ENCODE measurements at regions not wholly inside any gene's neighbourhood (a gene's known extent, or its start where the extent isn't known, plus 50 kb on each side); places are given as distances from the start of the nearest gene placed in this dataset.

DNA sequence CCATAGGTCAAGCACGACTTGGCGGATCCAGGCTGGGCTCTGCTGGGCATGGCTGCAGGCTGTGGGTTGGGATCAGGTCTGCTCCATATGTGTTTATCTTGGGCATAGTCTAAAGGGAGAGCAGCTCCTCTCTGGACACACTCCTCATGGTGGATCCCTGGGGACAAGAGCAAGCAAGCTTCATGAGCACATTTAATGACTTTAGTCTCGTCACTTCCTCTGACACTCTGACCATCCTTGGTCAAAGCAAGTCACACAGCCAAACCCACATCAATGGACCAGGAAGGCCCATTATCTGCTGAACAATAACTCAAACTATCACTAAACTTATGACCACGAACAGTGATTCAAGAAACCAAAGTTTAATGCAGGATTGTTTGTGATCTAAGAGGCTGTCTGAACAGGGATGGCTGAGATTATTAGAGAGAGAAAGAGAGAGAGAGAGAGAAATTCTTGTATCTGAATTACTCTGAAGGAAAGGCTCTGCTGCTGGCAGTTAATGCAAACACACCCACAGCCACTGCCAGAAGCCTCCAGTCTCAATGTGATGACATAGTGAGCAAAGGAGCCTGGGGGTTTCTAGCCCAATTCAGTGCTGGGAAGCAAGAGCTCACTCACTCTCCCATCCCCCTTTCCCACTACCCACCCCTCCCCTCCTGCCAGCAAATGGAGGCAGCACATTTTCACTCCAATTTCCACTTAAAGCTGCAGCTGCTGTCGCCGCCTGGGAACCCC is 490.2 kb upstream of the SULF2 start:
- DNase-seq (ENCODE audit: low spot score) = no peak

DNA sequence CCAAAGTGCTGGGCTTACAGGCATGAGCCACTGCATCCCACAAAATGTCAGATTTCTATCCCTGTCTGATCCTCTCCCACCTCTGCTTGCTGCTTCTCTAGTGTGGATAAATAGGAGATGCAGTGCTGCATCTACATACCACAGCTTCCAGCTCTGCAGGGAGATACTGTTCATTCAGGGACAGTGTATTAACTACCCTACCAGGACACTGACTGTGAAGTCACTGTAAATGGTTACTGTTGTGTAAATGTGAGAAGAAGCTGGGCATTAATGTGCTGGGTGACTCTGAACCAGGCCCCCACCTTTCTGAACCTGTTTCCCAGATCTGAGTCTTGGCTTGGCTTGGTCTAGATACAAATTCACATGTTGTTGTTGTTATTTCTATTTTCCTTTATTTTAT is 488.6 kb upstream of the SULF2 start:
- no peak for DNase-seq (ENCODE audit: low spot score)

DNA sequence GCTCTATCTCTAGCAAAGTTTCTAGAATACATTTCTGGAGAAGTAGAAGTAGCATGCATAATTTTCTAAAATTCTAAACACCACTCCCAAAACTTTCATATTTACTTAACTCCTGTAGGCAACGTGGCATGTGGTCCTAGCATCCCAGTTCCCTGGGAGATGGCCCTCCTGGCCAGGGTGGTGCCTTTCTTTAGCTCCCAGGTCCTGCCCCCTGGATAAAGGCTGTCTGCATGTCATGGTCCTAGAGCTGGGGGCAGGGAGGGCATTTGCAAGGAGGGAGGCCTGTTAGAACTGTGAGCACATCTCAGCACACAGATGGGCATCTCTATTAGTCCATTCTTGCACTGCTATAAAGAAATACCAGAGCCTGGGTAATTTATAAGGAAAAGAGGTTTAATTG is 485.6 kb upstream of the SULF2 start:
- DNase-seq (ENCODE audit: low spot score) = no peak

DNA sequence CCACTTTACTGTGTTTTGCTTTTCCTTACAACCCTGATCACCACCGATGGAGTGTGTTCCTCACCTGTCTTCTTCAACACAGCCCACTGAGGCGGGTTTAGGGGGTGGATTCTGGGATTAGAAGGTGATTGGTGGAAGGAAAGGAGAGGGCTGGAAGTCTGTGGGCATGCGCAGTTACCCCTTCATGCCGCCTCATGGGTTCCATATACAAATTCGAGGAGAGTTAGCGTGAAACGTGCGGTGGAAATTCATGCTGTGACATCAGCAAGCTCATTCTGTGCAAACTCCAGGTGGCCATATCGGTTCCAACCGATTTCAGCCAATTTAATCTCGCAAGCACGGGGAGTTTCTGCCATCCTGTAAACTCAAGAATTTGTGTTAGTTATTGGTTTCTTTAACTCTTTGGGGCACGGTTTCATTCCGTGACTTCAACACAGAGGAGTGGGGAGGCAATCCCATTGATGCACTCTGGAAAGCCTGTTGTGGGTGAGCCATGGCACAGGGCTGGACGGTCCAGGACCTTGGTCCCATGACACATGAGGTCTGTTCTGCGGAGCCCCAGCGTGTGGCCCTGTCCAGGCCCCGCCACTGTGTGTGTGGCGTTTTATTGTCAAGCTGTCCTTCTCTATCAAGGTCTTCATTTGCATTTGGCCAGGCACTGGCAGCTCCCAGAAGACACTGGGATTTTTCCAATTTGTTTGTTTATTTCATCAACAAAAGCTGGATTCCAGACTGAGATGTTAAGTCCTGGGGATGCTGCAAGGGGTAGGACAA is 482.8 kb upstream of the SULF2 start:
- DNase-seq (ENCODE audit: low spot score) = no peak

DNA sequence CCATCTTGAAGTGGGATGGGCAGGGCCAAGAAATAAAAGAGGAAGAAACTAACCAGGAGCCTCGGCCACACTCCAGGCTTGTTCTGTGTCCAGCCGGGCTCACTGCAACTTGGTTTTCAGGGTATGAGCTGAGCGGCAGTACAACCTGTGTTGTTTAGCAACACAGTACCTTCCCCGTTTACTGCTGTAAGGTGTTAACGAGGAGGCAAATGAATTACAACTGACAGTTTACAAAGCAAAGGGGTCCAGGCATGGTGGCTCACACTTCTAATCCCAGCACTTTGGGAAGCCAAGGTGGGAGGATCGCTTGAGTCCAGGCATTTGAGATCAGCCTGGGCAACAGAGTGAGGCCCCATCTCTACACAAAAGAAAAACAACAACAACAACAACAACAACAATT is 481.3 kb upstream of the SULF2 start:
- DNase-seq (ENCODE audit: low spot score) = no peak

DNA sequence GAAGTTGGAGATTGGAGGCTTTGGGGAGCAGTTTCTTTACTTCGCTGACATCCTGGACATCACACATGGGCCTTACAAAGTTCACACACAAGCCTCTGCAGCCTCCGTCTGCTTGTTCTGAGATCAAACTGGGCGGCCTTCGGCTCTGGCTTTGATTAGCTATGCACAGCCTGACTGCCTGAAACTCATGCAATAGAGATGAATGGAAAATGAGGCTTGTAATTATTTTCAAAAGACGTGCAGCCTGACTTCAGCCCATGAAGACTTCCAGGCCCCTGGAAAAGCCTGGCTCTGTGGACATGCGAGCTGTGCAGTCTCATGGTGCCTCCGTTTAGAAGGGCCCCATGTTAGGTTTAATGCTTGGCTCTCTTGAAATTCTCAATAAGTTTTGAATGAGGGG is 480.5 kb upstream of the SULF2 start:
- no peak for DNase-seq (ENCODE audit: low spot score)

DNA sequence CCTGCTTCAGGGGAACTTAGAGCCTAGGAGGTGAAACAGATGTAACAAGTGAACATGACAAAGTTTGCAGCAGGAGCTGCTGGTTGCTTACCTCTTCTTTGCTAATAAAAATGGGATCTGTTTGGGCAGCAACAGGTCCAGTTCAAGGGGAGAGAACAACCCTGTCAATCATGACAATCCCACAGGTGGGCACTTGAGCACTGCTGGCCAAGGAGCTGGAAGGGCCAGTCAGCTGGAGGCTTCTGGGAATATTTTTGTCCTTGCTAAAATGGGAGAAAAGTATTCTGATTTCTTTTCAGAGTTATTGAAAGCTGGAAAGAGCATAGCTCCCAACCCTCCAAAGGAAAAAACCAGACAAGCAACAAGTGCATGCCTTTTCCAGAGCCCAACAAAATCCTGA is 477.7 kb upstream of the SULF2 start:
- no peak for DNase-seq (ENCODE audit: low spot score)

DNA sequence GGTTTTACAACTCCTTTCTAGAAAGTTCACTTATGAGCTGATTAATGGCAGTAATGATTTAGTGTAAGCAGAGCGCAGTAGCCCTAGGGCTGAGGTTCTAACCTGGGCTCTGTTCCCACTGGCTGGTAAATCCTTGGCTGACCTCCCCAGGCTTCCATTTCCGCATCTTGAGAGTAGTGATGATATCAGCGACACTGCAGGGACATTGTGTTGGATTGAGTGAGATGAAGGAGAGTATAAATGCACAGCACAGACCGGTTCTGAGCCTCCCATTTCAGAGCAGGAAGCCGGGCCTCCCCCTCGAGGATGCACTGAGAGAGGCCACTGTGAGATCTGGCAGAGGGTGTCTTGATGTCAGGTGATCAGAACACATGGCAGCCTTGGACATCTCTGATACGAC is 477.2 kb upstream of the SULF2 start:
- no peak for DNase-seq (ENCODE audit: low spot score)

DNA sequence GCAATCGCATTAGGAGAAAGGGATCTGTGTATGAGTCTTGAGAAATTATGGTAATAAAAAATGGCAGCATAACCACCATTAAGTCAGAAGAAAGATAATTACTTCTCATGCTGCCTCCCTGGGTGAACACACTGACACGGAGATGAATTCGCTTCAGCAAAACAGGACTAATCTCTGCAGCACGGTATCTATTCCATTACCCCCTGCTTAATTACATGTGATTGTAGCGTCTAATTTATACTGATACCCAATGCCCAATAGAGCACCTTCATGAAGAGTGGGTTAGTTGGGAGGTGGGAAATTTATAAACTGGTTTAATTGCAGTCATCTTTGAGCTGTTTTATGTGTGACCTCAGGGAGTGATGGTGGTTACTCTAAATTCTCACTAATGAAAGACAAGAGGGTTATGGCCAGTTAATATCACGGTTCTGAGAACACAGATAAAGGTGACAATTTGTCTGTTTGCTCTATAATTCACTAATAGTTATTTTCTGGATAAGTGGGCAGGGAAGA is 476.2 kb upstream of the SULF2 start:
- no peak for DNase-seq (ENCODE audit: low spot score)

DNA sequence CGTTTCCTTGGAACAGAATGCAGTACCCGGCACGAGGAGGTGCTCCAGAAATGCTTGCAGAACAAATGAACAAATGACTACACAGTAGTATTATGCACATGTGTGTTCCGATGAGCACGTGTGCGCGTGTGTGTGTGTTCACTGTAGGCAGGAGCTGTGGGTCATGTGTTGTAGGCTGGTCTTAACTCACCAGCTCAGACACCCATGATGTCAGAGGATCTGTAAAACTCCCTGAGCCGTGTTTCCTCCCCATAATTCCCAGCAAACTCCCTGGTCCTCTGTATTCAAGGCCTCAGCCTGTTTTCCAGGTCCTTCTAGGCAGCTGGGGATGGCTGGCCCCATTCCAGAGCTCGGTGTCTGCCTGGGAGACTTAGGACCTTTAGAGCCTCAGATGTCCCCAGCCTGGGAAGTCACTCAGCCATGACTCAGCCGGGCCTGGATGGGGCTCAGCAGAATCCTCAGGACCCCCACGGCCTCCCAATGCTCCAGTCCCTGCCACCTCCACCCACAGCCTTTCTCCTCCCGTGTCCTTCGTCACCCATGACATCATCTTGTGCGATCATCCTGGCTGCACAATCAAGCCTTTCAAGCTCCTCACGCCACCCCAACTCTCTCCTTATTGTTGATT is 475.0 kb upstream of the SULF2 start:
- no peak for DNase-seq (ENCODE audit: low spot score)

DNA sequence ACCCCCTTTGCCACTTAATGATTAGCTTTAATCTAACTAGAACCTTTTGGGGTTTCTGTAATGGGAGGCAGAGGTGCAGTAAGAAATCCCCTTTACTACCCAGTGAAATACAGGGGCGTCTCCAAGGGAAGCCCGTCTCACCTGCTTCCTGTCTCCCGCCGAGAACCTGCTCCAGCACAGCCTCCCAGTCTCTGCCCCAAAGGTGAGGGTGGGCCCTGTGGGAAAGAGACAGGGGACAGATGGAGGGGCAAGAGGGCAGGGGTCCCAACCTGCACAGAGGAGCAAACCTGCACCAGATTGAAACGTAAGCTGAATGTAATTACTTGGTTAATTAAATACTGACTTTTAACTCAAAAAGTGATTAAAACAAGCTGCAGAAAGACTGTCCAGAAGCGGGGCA is 474.2 kb upstream of the SULF2 start:
- DNase-seq (ENCODE audit: low spot score) = no peak

DNA sequence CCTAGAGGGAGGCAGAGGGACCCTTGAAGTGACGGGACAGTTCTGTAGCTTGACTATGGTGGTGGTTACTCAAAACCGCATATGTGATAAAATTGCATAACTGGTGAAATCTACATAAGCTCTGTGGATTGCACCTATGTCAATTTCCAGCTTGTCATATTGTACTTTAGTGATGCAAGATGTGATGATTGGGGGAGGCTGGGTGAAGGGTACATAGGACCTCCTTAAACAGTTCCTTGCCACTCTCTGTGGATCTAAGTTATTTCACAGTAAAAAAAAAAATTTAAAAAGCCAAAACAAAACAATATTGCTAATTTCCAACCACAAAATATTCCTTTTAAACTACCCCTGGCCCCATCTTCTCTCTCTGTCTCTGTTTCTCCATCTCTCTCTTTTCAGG is 472.6 kb upstream of the SULF2 start:
- no peak for DNase-seq (ENCODE audit: low spot score)

DNA sequence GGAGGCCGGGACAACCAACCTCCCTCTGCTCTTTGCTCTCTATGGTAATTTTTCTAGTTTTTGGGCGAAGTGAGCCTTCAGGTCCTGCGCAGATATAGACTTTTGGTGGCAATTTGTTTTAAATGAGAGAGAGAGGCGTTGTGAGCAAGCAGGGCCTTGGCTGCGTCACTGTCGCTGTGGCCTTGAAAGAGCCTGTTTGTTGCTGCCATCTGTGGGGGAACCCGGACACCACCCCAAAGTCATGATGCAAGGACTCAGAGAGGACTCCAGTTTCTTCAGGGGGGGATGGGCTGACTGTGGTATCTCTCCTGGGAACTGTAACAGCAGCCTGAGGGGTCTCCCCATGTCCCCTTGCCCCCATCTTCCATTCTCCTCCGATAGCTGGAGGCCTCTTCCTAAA is 462.7 kb upstream of the SULF2 start:
- DNase-seq (ENCODE audit: low spot score) = no peak

DNA sequence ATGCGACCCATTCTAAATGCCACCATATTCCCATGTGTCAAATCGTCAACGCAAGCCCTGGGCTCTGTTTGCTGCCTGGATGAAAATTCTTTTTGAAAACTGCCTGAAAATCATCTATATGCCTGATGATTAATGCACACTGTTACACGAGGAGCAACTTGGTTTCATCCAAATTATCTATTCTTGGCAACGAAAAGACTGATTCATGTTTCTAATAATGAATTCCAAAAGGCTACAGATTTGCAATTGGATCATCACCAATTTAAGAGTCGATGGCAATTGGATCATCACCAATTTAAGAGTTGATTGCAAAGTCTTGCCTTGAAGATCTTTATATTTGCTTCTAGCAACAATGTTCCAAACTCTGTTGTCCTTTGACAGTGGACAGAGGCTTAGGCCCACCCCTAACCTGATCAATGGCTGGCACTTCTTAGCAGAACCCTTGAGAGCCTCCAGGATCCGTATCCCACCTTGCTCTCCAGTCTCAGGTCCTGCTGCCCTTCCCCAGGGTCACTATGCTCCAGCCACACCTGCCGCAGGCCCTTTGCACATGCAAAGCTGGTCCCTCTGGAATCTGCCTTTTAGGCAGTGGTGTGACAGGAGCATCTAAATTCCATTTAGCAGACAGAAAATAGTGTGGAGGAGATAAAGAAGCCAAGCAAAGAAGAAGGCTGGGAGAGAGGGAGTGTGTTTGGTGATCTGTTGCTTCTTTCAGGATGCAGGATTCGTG is 460.9 kb upstream of the SULF2 start:
- no peak for DNase-seq (ENCODE audit: low spot score)

DNA sequence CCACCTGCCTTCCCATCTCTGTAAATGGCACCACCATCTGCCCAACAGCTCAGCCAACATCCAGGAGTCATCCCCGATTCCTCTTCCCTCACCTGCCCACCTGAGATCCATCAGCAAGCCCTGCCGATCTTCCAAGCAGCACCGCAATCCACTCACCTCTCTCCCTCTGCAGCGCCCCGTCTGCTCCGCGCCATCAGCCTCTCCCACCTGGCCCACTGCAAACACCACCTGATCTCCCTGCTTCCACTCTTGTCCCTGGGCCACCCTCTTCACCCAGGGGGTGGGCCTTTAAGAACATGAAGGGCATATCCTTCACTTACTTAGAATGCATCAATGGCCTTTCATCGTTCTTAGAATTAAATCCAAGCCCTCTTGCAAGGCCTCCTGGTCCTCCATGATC is 457.3 kb upstream of the SULF2 start:
- DNase-seq (ENCODE audit: low spot score) = no peak

DNA sequence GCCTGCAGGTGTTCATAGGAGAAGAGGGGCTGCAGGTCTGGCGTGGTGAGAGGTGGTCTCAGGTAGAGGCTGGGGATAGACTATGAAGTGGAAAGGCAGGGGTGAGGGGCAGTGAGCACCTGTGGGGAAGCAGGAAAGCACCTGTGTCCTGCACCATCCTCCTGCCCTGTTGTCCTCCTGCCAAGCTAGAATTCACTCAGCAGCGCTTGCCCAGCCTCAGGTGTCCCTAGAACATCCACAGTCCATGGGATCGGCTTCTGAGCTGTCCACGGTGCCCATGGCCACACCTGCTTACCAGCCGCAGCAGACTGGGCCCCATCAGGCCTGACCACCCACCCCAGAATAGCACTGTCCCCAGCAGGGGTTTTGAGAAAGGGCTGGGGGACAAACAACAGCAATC is 456.2 kb upstream of the SULF2 start:
- no peak for DNase-seq (ENCODE audit: low spot score)

DNA sequence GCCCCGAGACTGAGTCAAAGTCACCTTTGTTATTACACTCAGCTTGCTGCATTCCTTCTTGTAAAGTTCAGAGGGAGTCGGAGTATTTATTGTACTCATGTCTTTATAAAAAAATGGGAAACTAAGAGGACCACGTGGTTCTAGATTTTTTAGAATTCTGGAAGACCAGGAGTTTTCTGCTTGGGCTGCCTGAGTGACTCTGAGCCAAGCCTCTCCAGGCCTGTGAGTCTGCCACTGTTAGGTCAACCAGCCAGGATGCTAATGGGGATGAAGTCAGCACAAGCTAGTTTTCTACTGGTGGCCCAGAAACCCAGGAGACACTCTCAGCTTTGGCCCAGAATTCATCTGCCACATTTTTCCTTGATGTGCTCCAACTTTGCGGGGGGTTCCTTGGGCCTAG is 453.5 kb upstream of the SULF2 start:
- DNase-seq (ENCODE audit: low spot score) = no peak

DNA sequence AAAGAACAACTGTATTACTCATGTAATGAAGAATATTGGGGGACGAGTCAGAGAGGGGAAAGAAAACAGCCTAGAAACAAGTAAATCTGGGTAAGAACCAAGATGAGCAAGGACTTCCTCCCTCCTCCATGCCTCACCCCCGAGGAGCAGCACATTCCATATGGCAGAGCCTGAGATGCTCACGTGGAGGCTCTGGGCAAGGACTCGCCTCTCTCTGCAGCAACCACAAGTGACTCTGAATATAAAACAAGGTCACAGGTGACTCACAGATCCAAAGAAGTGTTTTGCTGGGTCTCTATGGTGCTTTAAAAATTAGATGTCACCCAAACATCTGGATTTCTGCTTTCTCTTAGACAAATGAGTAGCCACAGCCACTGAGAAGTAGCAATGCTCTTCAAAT is 453.0 kb upstream of the SULF2 start:
- DNase-seq (ENCODE audit: low spot score) = no peak

DNA sequence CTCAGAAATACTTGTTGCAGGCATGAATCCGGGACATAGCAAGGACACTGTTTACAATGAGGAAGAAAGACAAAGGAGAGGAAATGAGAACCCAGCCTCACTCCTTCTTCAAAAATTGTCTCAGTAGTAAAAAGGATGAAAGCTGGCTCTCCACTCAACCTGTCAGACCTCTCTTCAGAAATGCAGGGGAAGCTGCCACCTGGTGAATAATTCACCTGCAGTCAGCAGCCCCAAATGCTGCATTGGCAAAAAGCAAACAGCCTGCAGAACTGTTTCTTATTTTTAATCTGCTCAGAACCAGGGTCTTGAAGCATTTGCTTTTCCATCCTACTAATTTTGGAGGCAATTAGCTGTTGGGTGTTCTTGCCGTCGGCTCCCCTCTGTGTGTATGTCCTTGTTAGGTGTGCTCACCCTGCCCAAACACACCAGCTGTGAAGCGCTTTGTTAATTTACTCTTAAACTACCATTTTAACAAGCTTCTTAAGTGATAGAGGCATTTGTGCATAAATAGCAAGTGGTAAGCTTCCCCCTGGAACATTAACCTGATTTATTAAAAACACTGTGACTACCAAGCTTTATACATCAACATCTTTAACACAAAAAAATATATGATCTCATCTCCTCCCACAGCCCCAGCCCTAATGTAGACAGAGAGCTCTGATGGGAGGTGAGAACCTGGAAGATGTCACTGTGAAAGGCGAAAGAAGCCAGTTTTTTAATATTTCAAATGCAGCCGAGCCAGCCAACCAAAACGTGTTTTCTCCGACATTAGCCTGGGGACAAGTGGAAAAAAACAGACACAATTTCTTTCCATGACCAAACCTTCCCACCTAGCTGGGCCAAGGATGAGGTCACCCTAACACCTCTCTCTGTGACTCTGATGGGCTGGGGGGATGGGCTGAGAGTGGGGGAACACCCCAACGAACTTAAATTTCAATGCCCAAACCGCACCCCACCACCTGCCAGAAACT is 451.0 kb upstream of the SULF2 start:
- DNase-seq (ENCODE audit: low spot score) = no peak

DNA sequence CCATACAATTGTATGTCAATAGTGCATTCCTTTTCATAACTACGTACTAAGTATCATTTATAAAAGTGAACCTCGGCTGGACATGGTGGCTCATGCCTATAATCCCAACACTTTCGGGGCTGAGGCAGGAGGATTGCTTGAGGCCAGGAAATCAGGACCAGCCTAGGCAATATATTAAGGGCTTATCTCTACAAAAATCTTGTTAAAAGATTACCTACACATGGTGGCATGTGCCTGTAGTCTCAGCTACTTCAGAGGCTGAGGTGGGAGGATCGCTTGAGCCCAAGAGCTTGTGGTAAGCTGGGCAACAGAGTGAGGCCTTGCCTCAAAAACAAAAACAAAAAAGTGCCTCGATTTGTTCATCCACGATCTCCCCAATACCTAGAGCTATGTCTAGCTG is 449.7 kb upstream of the SULF2 start:
- no peak for DNase-seq (ENCODE audit: low spot score)

DNA sequence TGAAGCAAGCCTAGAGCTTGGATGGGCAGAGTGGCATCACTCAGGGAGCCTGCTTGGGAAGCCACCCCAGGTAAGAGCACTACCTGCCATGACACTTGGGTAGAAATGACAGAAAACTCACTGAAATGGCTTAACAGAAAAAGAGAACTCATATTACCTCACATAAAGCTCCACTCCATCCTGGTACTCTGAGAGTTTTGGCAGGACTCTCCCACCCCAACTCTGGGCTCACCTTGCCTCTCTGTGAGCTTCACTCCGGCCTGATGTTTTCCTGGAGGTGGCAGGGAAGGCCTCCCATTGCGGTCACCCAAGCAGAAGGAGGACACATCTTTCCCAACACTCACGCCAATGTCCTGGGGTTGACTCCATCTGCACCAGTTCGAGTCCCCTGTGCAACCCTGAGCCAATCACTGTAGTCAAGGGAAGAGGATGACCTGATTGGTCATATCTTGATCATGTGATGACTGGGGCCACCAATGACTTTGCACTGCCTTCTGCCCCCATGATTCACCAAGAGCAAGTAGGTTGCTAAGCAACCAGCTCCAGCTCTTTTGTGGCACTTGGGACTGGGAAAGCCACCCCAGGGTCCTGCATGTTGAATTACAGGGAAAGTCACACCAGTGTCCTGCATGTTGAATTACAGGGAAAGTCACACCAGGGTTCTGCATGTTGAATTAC is 446.1 kb upstream of the SULF2 start:
- DNase-seq (ENCODE audit: low spot score) = no peak
